ENCODE measurements at regions not wholly inside any gene's neighbourhood (a gene's known extent, or its start where the extent isn't known, plus 50 kb on each side); places are given as distances from the start of the nearest gene placed in this dataset.

GRCh38 chr13:99688776-99689175 is 187.5 kb downstream of the TM9SF2 start:
- Histone ChIP-seq H2BK12ac (ENCODE audit: low read depth, low read length) (peak overlapping the region; percentile 1; the same call in 1 of the 2 replicates), H2BK120ac (replicated peaks; ENCODE audit: low read depth, low read length) (peak overlapping the region; percentile 26), H4K5ac (ENCODE audit: insufficient read length, low read depth, low read length) (peak overlapping the region; percentile 27), H3K4me1 (replicated peaks in 1 of 4; ENCODE audit: control insufficient read depth in 3 of 4, insufficient read depth in 4 of 4, low read length in 3 of 4) (peaks cover 19 to 54% (median 43%) of the 10 kb centered on the region in 4 experiments; a peak in 6 of 7 replicates), H4K20me1 (replicated peaks in 1 of 2; ENCODE audit: control insufficient read depth in 1 of 2, insufficient read depth in 2 of 2, low read length in 2 of 2) (no peaks in the 10 kb centered on the region), H3K36me3 (ENCODE audit: control insufficient read depth in 2 of 4, insufficient read depth in 4 of 4, low read length in 3 of 4) (no peaks in the 10 kb centered on the region), H2BK5ac (ENCODE audit: low read depth, low read length) (peak overlapping the region; percentile 37; the same call in 1 of the 2 replicates), H3K9ac (replicated peaks in 1 of 4; ENCODE audit: extremely low read depth in 1 of 4, low read depth in 3 of 4, low read length in 3 of 4) (peak overlapping the region in 1 of 4 experiments; percentile 31; a peak in 1 of 7 replicates), H3K79me1 (ENCODE audit: low read depth, low read length) (no peaks in the 10 kb centered on the region), H2AK5ac (ENCODE audit: low read depth, low read length) (peak overlapping the region; percentile 3; the same call in 1 of the 2 replicates), H2BK20ac (ENCODE audit: low read length) (peak overlapping the region; percentile 87), H3K9me3 (ENCODE audit: insufficient read depth in 2 of 2, low read depth in 1 of 2, low read length in 1 of 2) (no peaks in the 10 kb centered on the region), H3K56ac (replicated peaks; ENCODE audit: insufficient read length, low read depth, low read length) (no peak overlapping the region), H4K8ac (ENCODE audit: extremely low read depth, insufficient read depth, low read length) (no peak overlapping the region), H3K18ac (ENCODE audit: extremely low read depth, low read length) (peak overlapping the region; percentile 54), H3K4ac (replicated peaks; ENCODE audit: insufficient read length, low read depth, low read length) (peak overlapping the region; percentile 5), H3K27me3 (replicated peaks in 1 of 4; ENCODE audit: control insufficient read depth in 3 of 4, extremely low read depth in 1 of 4, insufficient read depth in 3 of 4, low read length in 3 of 4) (no peaks in the 10 kb centered on the region), H3K27ac (ENCODE audit: low read depth, low read length) (peak overlapping the region; percentile 72; the same call in 1 of the 2 replicates), H3K4me3 (ENCODE audit: extremely low read depth in 1 of 4, insufficient read depth in 2 of 4, low read depth in 3 of 4, low read length in 4 of 4) (peak overlapping the region in 1 of 4 experiments; percentile 51; a peak in 1 of 8 replicates), H3K23me2 (ENCODE audit: low read depth, low read length) (peaks cover 2% of the 10 kb centered on the region; the same call in 1 of the 2 replicates), H2BK15ac (ENCODE audit: low read length) (no peak overlapping the region), H2AFZ (ENCODE audit: low read length) (no peak overlapping the region), H3K79me2 (ENCODE audit: control insufficient read depth in 1 of 2, insufficient read depth in 2 of 2, low read length in 2 of 2) (no peaks in the 10 kb centered on the region), H4K91ac (replicated peaks; ENCODE audit: insufficient read length, low read length) (peak overlapping the region; percentile 27), H3K4me2 (ENCODE audit: insufficient read depth in 1 of 2, low read depth in 2 of 2, low read length in 2 of 2) (peak overlapping the region; percentile 43 to 57; a peak in 3 of 4 replicates), H3K23ac (ENCODE audit: insufficient read length) (no peak overlapping the region), H3K14ac (ENCODE audit: insufficient read length) (no peak overlapping the region)
- FAIRE-seq (no peak), DNase-seq (ENCODE audit: low read depth in 1 of 2, low spot score in 2 of 2) (no peak)
- 36% methylated on average over 4 of the region's 4 CpGs; no CpG with 5 or more reads in 1 of the 2 experiments for WGBS, 2 experiments (ENCODE audit: extremely low coverage in 1 of 2, insufficient coverage in 1 of 2, insufficient read length in 1 of 2, insufficient replicate concordance in 2 of 2, low coverage in 1 of 2, low lambda C conversion rate in 2 of 2, missing lambda C conversion rate in 1 of 2)
- ChIA-PET CTCF (ENCODE audit: partially characterized antibody) (interaction anchor here (0.9 to 2.6 kb wide), 8 partner anchors 11 to 212 kb away, joined by 3 to 9 read pairs (median 4); no protein-coding TSS in a partner anchor), POLR2A (ENCODE audit: partially characterized antibody) (interaction anchor here (0.9 to 8.5 kb wide), 19 partner anchors 13 to 300 kb away, joined by 3 to 229 read pairs (median 4); no protein-coding TSS in a partner anchor)
- no peak for TF ChIP-seq TBP (IDR thresholded peaks at IDR 0.05; ENCODE audit: low read depth, low read length)
- no peak for TF ChIP-seq SP4 (IDR thresholded peaks at IDR 0.05; ENCODE audit: low read length)
- peak in 1 of 2 experiments; percentile 24; a peak in 1 of 3 replicates for TF ChIP-seq POLR2A (IDR thresholded peaks at IDR 0.05; ENCODE audit: control extremely low read depth in 1 of 2, low read depth in 2 of 2, low read length in 2 of 2)

Measured in H1 (cell line).